Muscle layer of duodenum (tissue), 2 donors: ENCODE measurements at regions not wholly inside any gene's neighbourhood (a gene's known extent, or its start where the extent isn't known, plus 50 kb on each side); places are given as distances from the start of the nearest gene placed in this dataset.

ENCODE experiments used
- H3K27ac ChIP-seq: one replicate; pipeline ENCODE4 v1.7.0; 2013; ENCODE audit warnings: mild to moderate bottlenecking, low read length
- H3K27me3 ChIP-seq: one replicate; pipeline ENCODE4 v1.7.0; 2013; ENCODE audit warnings: low read depth, mild to moderate bottlenecking, control low read depth, low read length
- H3K36me3 ChIP-seq, 2 donors: one replicate each; pipeline ENCODE4 v1.7.0; 2013; ENCODE audit warnings: low read length in 2 of 2, control low read depth in 1 of 2, mild to moderate bottlenecking in 1 of 2; ENCODE audit not compliant: insufficient read depth in 2 of 2, control insufficient read depth in 1 of 2
- H3K4me1 ChIP-seq, 2 donors: one replicate each; pipeline ENCODE4 v1.7.0; 2013; ENCODE audit warnings: low read length in 2 of 2, mild to moderate bottlenecking in 2 of 2, control low read depth in 1 of 2, moderate library complexity in 1 of 2; ENCODE audit not compliant: insufficient read depth in 2 of 2, control insufficient read depth in 1 of 2
- H3K4me3 ChIP-seq, 2 donors: one replicate each; pipeline ENCODE4 v1.7.0; 2013; ENCODE audit warnings: low read length in 2 of 2, low read depth in 1 of 2, mild to moderate bottlenecking in 1 of 2
- H3K9me3 ChIP-seq, 2 donors: one replicate each; pipeline ENCODE4 v1.7.0; 2013; ENCODE audit warnings: low read length in 2 of 2, control low read depth in 1 of 2, mild to moderate bottlenecking in 1 of 2; ENCODE audit not compliant: control insufficient read depth in 1 of 2
- donor health status: healthy.

DNA sequence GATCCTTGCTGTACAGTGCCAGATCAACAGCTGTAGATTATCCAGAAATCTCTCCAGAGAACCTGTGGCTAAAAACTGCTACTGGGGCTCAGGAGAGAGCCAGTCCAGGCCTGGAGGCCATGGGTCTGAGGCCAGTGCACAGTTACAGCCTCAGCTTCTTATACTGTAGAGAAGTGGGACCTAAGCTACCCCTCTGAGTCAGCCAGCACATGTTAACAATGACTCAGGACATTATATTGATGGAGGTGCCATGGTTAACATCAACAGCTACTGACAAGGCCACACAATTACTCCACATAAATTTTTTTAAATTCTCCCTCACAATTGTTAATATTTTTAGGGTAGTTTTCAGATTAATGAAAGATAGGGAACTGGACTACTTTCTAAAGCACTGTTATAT, 138.5 kb downstream of the RBM26 start:
- Histone ChIP-seq H3K4me1 (no peaks in the 10 kb centered on the region), H3K27me3 (no peaks in the 10 kb centered on the region), H3K36me3 (no peaks in the 10 kb centered on the region), H3K9me3 (peaks cover 0 to 4% of the 10 kb centered on the region in 2 donors), H3K27ac (no peak overlapping the region), H3K4me3 (no peak overlapping the region)

DNA sequence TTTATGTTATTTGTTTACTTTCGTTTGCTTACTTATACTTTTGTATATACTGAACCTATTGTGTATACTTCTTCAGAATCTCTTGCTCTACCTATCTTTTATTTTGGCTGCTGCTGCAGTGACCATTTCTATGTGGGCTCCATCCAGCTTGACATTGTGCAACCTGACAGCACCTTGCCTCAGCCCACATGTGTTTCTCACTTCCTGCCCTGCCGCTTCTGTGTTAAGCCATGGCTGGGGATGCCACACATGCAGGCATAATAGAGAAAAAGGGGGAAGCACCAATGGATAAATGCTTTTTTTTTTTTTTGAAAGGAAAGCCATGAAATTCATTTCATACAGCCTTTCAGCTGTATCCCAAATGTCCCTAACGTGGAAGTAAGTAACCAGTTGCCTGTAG, 147.6 kb downstream of the RBM26 start:
- Histone ChIP-seq H3K36me3 (no peaks in the 10 kb centered on the region), H3K27ac (no peak overlapping the region), H3K4me3 (no peak overlapping the region), H3K4me1 (no peaks in the 10 kb centered on the region), H3K27me3 (no peaks in the 10 kb centered on the region), H3K9me3 (no peaks in the 10 kb centered on the region)

DNA sequence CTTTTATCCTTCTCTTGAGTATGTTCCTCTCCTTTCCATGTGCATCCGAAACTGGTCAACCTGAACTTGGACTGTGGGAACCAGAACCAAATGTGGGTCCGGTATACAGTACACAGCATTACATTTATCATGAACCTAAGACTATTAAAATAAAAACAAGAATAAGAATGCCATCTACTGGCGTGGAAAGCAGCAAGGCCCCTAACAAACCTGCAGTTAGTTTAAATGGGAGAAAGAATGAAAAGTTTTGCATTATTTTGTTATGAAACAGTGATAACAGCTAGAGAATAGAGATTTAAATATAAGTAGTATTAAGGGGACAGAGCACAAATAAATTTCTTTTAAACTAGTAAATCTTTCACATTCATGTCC, 159.5 kb downstream of the RBM26 start:
- Histone ChIP-seq H3K9me3 (no peaks in the 10 kb centered on the region), H3K27ac (no peak overlapping the region), H3K27me3 (no peaks in the 10 kb centered on the region), H3K36me3 (no peaks in the 10 kb centered on the region), H3K4me3 (no peak overlapping the region), H3K4me1 (no peaks in the 10 kb centered on the region)

DNA sequence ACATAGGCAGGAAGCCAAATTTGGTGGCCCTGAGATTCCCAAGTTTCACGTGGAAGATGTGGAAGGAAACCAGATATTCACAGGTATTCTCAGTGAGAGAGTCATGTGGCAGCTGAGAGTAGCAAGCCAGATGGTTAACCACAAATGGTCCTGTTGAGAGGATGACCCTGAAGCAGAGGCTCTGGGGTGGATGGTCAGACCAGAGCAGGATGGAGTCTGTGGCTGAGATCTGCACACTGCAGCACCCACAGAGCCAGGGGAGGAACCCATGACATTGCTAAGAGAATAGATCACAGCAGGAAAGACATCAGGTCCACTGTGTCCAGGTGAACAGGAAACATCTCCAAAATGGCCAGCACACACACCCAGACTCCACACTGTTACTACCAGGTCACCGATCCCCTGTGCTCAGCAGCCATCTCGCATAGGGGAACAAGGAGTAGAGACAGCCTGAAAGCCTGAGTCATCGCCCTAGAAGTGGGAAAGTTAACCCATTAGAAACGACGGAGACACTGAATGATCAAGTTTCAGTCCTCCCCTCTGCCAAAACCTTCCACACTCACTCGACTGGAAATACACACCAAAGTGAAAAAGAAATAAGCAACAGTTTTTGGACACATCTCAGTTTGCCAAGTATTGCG, 160.0 kb downstream of the RBM26 start:
- Histone ChIP-seq H3K9me3 (no peaks in the 10 kb centered on the region), H3K36me3 (no peaks in the 10 kb centered on the region), H3K4me1 (no peaks in the 10 kb centered on the region), H3K4me3 (no peak overlapping the region), H3K27me3 (no peaks in the 10 kb centered on the region), H3K27ac (no peak overlapping the region)

DNA sequence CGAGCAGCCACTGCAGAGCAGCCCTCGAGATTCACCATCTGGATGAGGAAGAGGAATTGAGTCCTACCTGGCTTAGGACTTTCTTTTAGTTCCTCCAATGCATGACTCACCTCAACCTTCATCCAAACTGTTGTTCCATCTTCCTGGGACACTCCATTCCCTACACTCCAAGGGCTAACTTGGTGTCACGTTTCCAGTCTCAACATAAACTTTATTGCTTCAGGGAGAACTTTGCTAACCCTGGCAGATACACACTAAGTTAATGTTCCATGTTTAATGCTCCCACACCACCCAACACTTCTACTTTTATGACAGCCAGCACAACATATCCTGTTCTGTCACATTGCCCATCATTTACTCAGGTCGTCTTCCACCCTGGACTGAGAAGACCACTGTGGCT, 164.4 kb downstream of the RBM26 start:
- Histone ChIP-seq H3K4me1 (no peaks in the 10 kb centered on the region), H3K4me3 (no peak overlapping the region), H3K9me3 (no peaks in the 10 kb centered on the region), H3K27ac (no peak overlapping the region), H3K36me3 (no peaks in the 10 kb centered on the region), H3K27me3 (no peaks in the 10 kb centered on the region)

DNA sequence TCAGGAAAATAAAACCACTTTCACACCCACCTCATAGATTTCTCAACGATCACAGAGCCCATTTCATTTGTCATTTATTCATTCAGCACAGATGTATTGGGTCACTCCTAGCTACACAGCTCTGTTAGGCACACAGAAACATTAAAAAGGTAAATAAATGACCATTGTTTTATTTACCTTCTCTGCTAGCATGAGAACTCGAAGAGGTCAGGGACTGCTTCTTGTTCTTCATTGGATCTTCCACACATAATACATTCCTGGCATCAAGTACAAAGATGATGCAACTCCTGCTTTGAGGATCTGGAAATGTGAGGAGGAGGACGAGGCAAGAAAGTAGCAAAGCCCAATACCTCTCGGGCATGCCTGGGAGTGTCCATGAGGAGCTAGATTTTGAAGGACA, 168.1 kb downstream of the RBM26 start:
- Histone ChIP-seq H3K4me3 (no peak overlapping the region), H3K27me3 (no peaks in the 10 kb centered on the region), H3K4me1 (no peaks in the 10 kb centered on the region), H3K9me3 (no peaks in the 10 kb centered on the region), H3K27ac (no peak overlapping the region), H3K36me3 (no peaks in the 10 kb centered on the region)

DNA sequence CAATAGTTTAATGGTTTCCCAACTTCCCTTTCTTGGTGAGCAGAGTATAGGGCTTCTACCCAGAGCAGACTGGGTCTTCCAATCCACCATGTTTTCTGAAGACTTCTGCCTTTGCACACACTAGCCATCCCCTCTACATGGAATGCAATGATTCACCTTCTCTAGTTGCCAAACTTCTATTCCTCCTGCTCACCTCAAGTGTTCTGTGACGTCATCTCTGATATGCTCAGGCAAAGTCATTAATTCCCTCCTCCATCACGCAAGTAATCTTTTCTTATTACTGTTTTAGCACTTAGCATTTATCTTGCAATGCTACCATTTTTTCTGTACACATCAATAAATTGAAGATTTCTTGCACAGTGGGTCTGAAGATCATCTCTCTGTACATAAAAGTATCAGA, 174.2 kb downstream of the RBM26 start:
- no peak overlapping the region for H3K4me3 ChIP-seq
- no peaks in the 10 kb centered on the region for H3K27me3 ChIP-seq
- no peaks in the 10 kb centered on the region for H3K36me3 ChIP-seq
- H3K4me1 ChIP-seq = no peaks in the 10 kb centered on the region
- no peaks in the 10 kb centered on the region for H3K9me3 ChIP-seq
- no peak overlapping the region for H3K27ac ChIP-seq

DNA sequence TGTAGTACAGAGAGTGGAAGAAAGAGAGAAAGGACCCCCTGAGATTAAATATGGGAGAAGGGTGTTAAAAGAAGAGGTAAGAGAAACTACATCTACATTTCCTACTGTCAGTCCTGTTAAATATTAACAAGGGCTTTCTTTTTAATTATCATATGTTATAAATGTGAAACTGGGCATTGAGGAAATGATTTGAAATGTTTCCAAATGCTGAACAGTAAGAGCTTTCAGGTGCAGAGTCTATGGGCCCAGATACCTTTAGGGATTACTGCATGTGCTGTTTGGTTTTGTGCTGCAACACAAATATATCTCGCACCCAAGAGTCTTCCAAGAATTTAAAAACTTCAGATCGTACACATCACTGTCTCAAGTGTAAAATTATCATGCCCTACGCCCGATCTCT, 176.3 kb downstream of the RBM26 start:
- Histone ChIP-seq H3K36me3 (no peaks in the 10 kb centered on the region), H3K9me3 (no peaks in the 10 kb centered on the region), H3K4me3 (no peak overlapping the region), H3K27me3 (no peaks in the 10 kb centered on the region), H3K27ac (no peak overlapping the region), H3K4me1 (no peaks in the 10 kb centered on the region)

DNA sequence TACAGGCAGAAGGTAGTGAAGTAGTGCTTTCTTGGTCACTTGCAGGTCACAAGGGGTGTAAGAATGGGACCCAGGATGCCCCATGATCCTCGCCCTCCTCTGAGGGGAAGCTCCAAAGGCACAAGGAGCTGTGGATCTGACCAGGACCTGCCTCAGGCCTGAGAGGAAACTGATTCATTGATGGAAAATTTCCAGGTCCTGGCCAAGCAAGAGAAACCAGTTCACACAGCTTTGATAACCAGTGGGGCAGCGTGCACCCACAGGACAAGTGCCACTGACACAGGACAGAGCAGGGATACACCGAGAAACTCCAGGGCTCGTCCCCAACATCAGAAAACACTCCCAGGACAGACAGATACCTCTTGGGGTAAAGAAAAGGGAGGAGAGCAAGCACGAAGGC, 177.1 kb downstream of the RBM26 start:
- Histone ChIP-seq H3K27me3 (no peaks in the 10 kb centered on the region), H3K36me3 (no peaks in the 10 kb centered on the region), H3K9me3 (no peaks in the 10 kb centered on the region), H3K27ac (no peak overlapping the region), H3K4me1 (no peaks in the 10 kb centered on the region), H3K4me3 (no peak overlapping the region)

DNA sequence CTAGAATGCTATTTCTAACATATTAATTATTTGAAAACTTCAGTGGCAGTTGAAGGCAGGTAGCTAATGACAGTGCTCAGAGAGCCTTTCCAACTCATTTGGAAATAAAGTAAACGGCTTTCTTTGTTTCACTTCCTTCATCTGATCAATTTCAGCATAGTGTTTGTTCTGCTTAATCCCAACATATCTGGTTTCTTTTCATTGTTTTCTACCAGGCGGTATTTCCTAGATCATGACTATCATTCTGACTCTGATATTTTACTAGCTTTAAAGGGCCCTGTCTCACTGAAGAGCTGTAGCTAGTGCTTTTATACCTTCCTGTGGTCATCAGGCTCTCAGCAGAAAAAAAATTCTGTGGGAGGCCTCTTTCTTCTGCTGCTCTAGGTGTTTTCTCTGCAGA, 178.6 kb downstream of the RBM26 start:
- no peaks in the 10 kb centered on the region for H3K36me3 ChIP-seq
- no peaks in the 10 kb centered on the region for H3K27me3 ChIP-seq
- H3K4me3 ChIP-seq = no peak overlapping the region
- no peak overlapping the region for H3K27ac ChIP-seq
- H3K9me3 ChIP-seq = no peaks in the 10 kb centered on the region
- H3K4me1 ChIP-seq = no peaks in the 10 kb centered on the region

DNA sequence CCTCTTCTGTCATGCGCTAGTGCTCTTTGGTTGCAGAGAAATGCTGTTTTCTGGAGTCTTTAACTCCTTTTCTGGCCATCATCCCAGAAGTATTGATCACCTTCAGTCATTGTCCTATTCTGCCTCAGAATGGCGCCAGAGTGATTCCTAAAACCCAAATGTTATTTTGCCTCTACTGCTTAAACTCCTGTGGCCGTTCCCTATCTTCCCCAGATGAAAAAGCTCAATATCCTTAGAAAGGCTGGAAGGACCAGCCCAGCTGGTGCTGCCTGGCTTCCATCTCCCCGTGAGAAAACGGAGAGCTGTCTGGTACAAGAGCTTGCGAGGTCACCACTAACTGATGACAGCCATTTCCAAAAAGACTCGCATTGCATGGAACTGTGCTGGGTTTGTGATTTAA, 179.1 kb downstream of the RBM26 start:
- Histone ChIP-seq H3K27me3 (no peaks in the 10 kb centered on the region), H3K4me1 (no peaks in the 10 kb centered on the region), H3K27ac (no peak overlapping the region), H3K4me3 (no peak overlapping the region), H3K9me3 (no peaks in the 10 kb centered on the region), H3K36me3 (no peaks in the 10 kb centered on the region)

DNA sequence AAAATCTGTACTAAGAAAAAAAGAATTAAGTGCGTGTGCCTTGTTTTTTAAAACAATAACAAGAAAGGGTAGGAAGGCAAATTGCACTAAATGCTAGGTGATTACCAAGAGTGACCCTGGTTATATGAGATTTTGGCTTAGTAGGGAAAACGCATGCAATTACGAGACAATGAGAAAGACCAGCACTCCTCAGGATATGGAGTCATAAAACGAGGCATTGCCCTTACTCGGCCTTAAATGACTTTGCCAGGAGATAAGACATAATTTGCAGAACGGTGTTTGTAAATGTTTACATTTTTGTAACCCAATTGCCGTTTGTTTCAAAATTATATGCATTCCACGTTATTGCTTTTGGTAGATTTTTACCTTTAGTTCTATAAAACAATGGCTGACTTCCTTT, 179.8 kb downstream of the RBM26 start:
- H3K36me3 ChIP-seq = no peaks in the 10 kb centered on the region
- H3K27ac ChIP-seq = no peak overlapping the region
- H3K4me1 ChIP-seq = no peaks in the 10 kb centered on the region
- H3K4me3 ChIP-seq = no peak overlapping the region
- no peaks in the 10 kb centered on the region for H3K27me3 ChIP-seq
- no peaks in the 10 kb centered on the region for H3K9me3 ChIP-seq
